Endothelial cell of umbilical vein (primary cell): ENCODE measurements at regions not wholly inside any gene's neighbourhood (a gene's known extent, or its start where the extent isn't known, plus 50 kb on each side); places are given as distances from the start of the nearest gene placed in this dataset.
A peak's percentile ranks its signal among the peaks of the same experiment; 100 is the strongest.

Source experiments
- BruUV-seq: library from RNA; stranded (reverse); fragments of 400-500 nt; replicated peaks from 2 replicates; lab custom pipeline; 2021; lab: Mats Ljungman, UMichigan
- CTCF ChIA-PET: fragments of 300-600, 350-600 bp; sonication (Branson Sonifier 250); formaldehyde crosslinking; loops from one replicate; lab custom pipeline; 2021; ENCODE audit warnings: antibody characterized with exemption, inconsistent platforms; lab: Charles Lee
- POLR2A ChIA-PET: fragments of 300-600, 350-600 bp; sonication (Branson Sonifier 250); formaldehyde crosslinking; loops from one replicate; lab custom pipeline; 2021; ENCODE audit warnings: antibody characterized with exemption, inconsistent platforms; lab: Charles Lee
- DNase-seq: peaks from one replicate; pipeline ENCODE4 v3.0.0-alpha.2; 2011; ENCODE audit warnings: low read depth, low spot score
- FAIRE-seq: peaks from 2 replicates; lab custom pipeline; 2011; peaks lifted over from hg19 to GRCh38; lab: Jason Lieb, UNC
- H2AFZ ChIP-seq: 2 replicates; pipeline ENCODE4 v1.6.0; 2012; ENCODE audit warnings: low read depth, low read length, control low read depth, inconsistent platforms
- H3K27ac ChIP-seq: 2 replicates; pipeline ENCODE4 v1.5.1; 2011; ENCODE audit warnings: low read depth, mild to moderate bottlenecking, control low read depth, low read length, moderate library complexity; ENCODE audit not compliant: insufficient read depth
- H3K27me3 ChIP-seq, 2 experiments: 2 replicates each; pipeline versions ENCODE4 v1.6.0 to v1.6.1; 2011; ENCODE audit warnings: low read length in 2 of 2, mixed read lengths in 1 of 2; ENCODE audit not compliant: control insufficient read depth in 2 of 2, insufficient read depth in 2 of 2
- H3K36me3 ChIP-seq, 2 experiments: 2 replicates in 1 of 2; 3 replicates in 1 of 2; pipeline ENCODE4 v1.5.1; 2011; ENCODE audit warnings: low read length in 2 of 2, mild to moderate bottlenecking in 1 of 2, moderate library complexity in 1 of 2; ENCODE audit not compliant: control insufficient read depth in 2 of 2, insufficient read depth in 2 of 2; ENCODE audit errors: extremely low read depth in 1 of 2
- H3K4me1 ChIP-seq: 3 replicates; pipeline ENCODE4 v1.5.1; 2011; ENCODE audit warnings: mild to moderate bottlenecking, low read length; ENCODE audit not compliant: control insufficient read depth, insufficient read depth; ENCODE audit errors: extremely low read depth
- H3K4me2 ChIP-seq: 2 replicates; pipeline ENCODE4 v1.6.1; 2011; ENCODE audit warnings: low read length, control low read depth, mixed read lengths; ENCODE audit not compliant: insufficient read depth
- H3K4me3 ChIP-seq, 3 experiments: fragments of 200-600 bp in 1 of 3; sonication (generic), shearing (Covaris generic) in 1 of 3; replicated peaks in 1 of 3; 2 replicates each; pipeline ENCODE4 v1.5.1; 2011 to 2016; ENCODE audit warnings: control low read depth in 3 of 3, low read length in 3 of 3, mild to moderate bottlenecking in 2 of 3, inconsistent platforms in 1 of 3, low read depth in 1 of 3, moderate library complexity in 1 of 3; ENCODE audit not compliant: insufficient read depth in 1 of 3
- H3K79me2 ChIP-seq: 2 replicates; pipeline ENCODE4 v1.6.0; 2012; ENCODE audit warnings: low read length, inconsistent platforms; ENCODE audit not compliant: control insufficient read depth, insufficient read depth
- H3K9ac ChIP-seq: replicated peaks from 2 replicates; pipeline ENCODE3; 2011; ENCODE audit warnings: low read length, control low read depth; ENCODE audit not compliant: insufficient read depth; ENCODE audit errors: extremely low read depth
- H3K9me1 ChIP-seq: replicated peaks from 3 replicates; pipeline ENCODE4 v1.6.0; 2011; ENCODE audit warnings: mild to moderate bottlenecking, low read length; ENCODE audit not compliant: control insufficient read depth, insufficient read depth; ENCODE audit errors: extremely low read depth
- H3K9me3 ChIP-seq: replicated peaks from 2 replicates; pipeline ENCODE4 v1.5.1; 2012; ENCODE audit warnings: low read length, inconsistent platforms; ENCODE audit not compliant: control insufficient read depth, insufficient read depth
- H4K20me1 ChIP-seq: replicated peaks from 2 replicates; pipeline ENCODE3; 2011; ENCODE audit warnings: mild to moderate bottlenecking, low read length; ENCODE audit not compliant: control insufficient read depth, insufficient read depth; ENCODE audit errors: extremely low read depth
- EZH2 ChIP-seq: IDR thresholded peaks from 2 replicates; pipeline ENCODE4 v1.6.1; 2012; ENCODE audit warnings: borderline replicate concordance, low read depth, mild to moderate bottlenecking, moderate library complexity, low read length, inconsistent platforms; ENCODE audit not compliant: severe bottlenecking
- FOS ChIP-seq: IDR thresholded peaks from 2 replicates; pipeline ENCODE4 v1.6.1; 2011; ENCODE audit warnings: mild to moderate bottlenecking, low read length, moderate library complexity, borderline replicate concordance; ENCODE audit not compliant: insufficient read depth
- GATA2 ChIP-seq: IDR thresholded peaks from 2 replicates; pipeline ENCODE4 v1.7.0; 2011; ENCODE audit warnings: low read depth, mild to moderate bottlenecking, moderate library complexity, mixed read lengths, low read length; ENCODE audit not compliant: insufficient read length, insufficient read depth
- JUN ChIP-seq: IDR thresholded peaks from 2 replicates; pipeline ENCODE4 v1.6.1; 2011; ENCODE audit warnings: borderline replicate concordance, low read depth; ENCODE audit not compliant: insufficient read length, insufficient read depth
- MYC ChIP-seq: IDR thresholded peaks from one replicate; pipeline ENCODE4 v1.6.1; 2011; ENCODE audit warnings: mild to moderate bottlenecking, low read depth, low read length
- POLR2A ChIP-seq: IDR thresholded peaks from 2 replicates; pipeline ENCODE4 v1.6.1; 2012; ENCODE audit warnings: low read depth, mild to moderate bottlenecking, control low read depth, low read length
- POLR2AphosphoS5 ChIP-seq: IDR thresholded peaks from 2 replicates; pipeline ENCODE4 v1.6.1; 2012; ENCODE audit warnings: low read depth, mild to moderate bottlenecking, control low read depth, low read length, moderate library complexity; ENCODE audit not compliant: insufficient read depth
- dilution Hi-C: fragments of 300-500 bp; cut with MboI; formaldehyde crosslinking; loops from one replicate; pipeline ENCODE4 v1.15.0; 2019; ENCODE audit warnings: low sequenced_read_pairs; ENCODE audit not compliant: extremely low pct_ligation_motif_present
- intact Hi-C: fragments of 100-400 bp; cut with micrococcal nuclease; formaldehyde crosslinking; loops from one replicate; pipeline ENCODE4 v1.10.0; 2022
- TF ChIP-seq, protein P1 (sequence below), 2 donors: IDR thresholded peaks; 1 replicate in 1 of 2; 2 replicates in 1 of 2; pipeline ENCODE4 v1.5.1; 2011; ENCODE audit warnings: low read length in 2 of 2, mild to moderate bottlenecking in 2 of 2, moderate library complexity in 2 of 2, control low read depth in 1 of 2, inconsistent platforms in 1 of 2, low read depth in 1 of 2; ENCODE audit not compliant: insufficient read depth in 1 of 2; ENCODE audit errors: extremely low read depth in 1 of 2
- TF ChIP-seq, protein P2 (sequence below): IDR thresholded peaks from 2 replicates; pipeline ENCODE4 v1.6.1; 2011; ENCODE audit not compliant: insufficient read depth, insufficient read length

DNA sequence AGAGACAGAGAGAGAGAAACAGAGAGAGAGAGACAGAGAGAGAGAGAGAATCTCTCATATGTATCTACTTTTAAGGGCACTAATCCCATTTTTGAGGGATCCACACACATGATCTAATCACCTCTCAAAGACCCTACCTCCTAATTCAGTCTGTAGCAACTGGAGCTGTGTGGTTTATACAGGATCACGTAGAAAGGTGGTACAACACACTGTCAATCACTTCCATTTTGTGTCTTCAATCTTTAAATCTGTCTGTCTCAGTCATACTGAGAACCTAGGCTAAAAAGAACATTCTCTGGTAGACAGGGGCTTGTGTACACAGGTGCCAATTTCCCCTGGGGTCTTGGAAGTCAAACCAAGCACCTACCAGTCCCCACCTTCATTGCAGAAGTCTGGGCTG lies 229.9 kb downstream of the TGFB2 start:
- CTCF ChIA-PET = no interaction called here
- dilution Hi-C loops (no loop called here), intact Hi-C loops (no loop called here)
- FAIRE-seq (no peak), DNase-seq (no peak)
- Histone ChIP-seq H3K9me3 (no peaks in the 10 kb centered on the region), H3K27ac (no peak overlapping the region), H4K20me1 (no peaks in the 10 kb centered on the region), H3K4me3 (no peak overlapping the region), H2AFZ (no peak overlapping the region), H3K27me3 (no peaks in the 10 kb centered on the region), H3K9ac (no peak overlapping the region), H3K36me3 (no peaks in the 10 kb centered on the region), H3K9me1 (no peaks in the 10 kb centered on the region), H3K4me2 (no peak overlapping the region), H3K4me1 (no peaks in the 10 kb centered on the region), H3K79me2 (no peaks in the 10 kb centered on the region)
- POLR2A ChIA-PET = no interaction called here
- TF ChIP-seq POLR2AphosphoS5 (no peak), GATA2 (peak; percentile 0), MYC (no peak)
- no TSS peak for BruUV-seq

DNA sequence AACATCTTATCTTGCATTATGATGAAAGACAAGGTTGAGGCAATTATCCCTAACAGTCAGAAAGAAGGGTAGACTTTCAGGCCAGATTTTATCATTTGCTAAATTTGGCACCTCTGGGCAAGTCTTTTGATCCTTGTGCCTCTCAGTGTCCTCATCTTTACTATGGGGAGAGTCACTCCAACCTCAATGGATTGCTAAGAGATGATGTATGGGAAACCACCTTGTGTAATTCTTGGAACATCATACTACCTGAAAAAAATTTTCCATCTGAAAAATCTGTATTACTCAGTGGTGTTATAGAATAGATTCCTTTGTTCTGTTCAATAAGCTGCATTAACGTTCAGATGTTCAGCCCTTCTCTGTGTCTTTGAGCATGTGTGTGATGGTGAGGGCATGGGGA lies 230.7 kb downstream of the TGFB2 start:
- CTCF ChIA-PET = interaction anchor here (0.8 to 1.7 kb wide), 3 partner anchors 9 to 491 kb away, joined by 3 to 4 read pairs (median 3); no protein-coding TSS in a partner anchor
- intact Hi-C loops = no loop called here

More for the DNA sequence above, 230.7 kb downstream of the TGFB2 start:
- H2AFZ ChIP-seq = no peak overlapping the region
- TF ChIP-seq GATA2 = no peak
- no peak for TF ChIP-seq JUN
- TF ChIP-seq POLR2AphosphoS5 = no peak
- TF ChIP-seq EZH2 = no peak
- no peak for TF ChIP-seq MYC
- TF ChIP-seq POLR2A = no peak
- no peak for TF ChIP-seq FOS
- TF ChIP-seq, protein P1, sequence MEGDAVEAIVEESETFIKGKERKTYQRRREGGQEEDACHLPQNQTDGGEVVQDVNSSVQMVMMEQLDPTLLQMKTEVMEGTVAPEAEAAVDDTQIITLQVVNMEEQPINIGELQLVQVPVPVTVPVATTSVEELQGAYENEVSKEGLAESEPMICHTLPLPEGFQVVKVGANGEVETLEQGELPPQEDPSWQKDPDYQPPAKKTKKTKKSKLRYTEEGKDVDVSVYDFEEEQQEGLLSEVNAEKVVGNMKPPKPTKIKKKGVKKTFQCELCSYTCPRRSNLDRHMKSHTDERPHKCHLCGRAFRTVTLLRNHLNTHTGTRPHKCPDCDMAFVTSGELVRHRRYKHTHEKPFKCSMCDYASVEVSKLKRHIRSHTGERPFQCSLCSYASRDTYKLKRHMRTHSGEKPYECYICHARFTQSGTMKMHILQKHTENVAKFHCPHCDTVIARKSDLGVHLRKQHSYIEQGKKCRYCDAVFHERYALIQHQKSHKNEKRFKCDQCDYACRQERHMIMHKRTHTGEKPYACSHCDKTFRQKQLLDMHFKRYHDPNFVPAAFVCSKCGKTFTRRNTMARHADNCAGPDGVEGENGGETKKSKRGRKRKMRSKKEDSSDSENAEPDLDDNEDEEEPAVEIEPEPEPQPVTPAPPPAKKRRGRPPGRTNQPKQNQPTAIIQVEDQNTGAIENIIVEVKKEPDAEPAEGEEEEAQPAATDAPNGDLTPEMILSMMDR (IDR thresholded peaks at IDR 0.05; ENCODE audit: extremely low read depth in 1 of 2, insufficient read depth in 1 of 2, low read depth in 1 of 2, low read length in 2 of 2) = no peak
- TF ChIP-seq, protein P2, sequence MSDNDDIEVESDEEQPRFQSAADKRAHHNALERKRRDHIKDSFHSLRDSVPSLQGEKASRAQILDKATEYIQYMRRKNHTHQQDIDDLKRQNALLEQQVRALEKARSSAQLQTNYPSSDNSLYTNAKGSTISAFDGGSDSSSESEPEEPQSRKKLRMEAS = no peak
- H3K4me3 ChIP-seq = no peak overlapping the region
- dilution Hi-C loops = no loop called here
- H3K9me1 ChIP-seq = no peaks in the 10 kb centered on the region
- no peaks in the 10 kb centered on the region for H3K4me1 ChIP-seq
- no peak overlapping the region for H3K27ac ChIP-seq
- no peaks in the 10 kb centered on the region for H3K27me3 ChIP-seq
- no peaks in the 10 kb centered on the region for H4K20me1 ChIP-seq
- no peaks in the 10 kb centered on the region for H3K36me3 ChIP-seq
- no peaks in the 10 kb centered on the region for H3K79me2 ChIP-seq
- BruUV-seq = no TSS peak
- DNase-seq = no peak
- no peaks in the 10 kb centered on the region for H3K9me3 ChIP-seq
- POLR2A ChIA-PET = no interaction called here
- no peak for FAIRE-seq
- no peak overlapping the region for H3K9ac ChIP-seq
- no peak overlapping the region for H3K4me2 ChIP-seq
